ENCODE measurements at regions not wholly inside any gene's neighbourhood (a gene's known extent, or its start where the extent isn't known, plus 50 kb on each side); places are given as distances from the start of the nearest gene placed in this dataset.
"Not testable (repeated sequence)": the region's sequence is repeated elsewhere in the genome, so short reads cannot be mapped to it uniquely, and the experiment has no call there.

GRCh38 chr4:82171531-82172155 lies 202.1 kb downstream of the HNRNPD start:
- no peak for DNase-seq

- DNase-seq: no peak
These were observed 224.0 kb downstream of the HNRNPD start for GRCh38 chr4:82149750-82150149.

DNA sequence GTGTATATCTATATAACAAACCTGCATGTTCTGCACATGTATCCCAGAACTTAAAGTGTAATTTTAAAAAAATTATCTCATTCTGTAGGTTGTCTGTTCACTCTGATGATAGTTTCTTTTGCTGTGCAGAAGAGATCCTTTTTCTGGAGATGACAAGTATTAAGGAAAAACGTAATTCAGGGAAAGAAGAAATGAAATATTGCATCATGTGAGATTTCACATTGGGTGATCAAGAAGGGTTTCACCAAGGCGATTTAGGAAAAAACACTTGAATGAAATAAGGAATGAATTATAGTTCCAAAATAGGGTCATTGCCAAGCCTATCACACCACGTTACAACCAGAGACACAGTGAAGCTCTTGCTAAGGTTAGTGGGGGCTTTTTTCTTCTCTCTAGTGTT lies 227.9 kb downstream of the HNRNPD start:
- DNase-seq: no peak

- DNase-seq: no peak
These were observed 233.4 kb downstream of the HNRNPD start for GRCh38 chr4:82140422-82140821.

DNA sequence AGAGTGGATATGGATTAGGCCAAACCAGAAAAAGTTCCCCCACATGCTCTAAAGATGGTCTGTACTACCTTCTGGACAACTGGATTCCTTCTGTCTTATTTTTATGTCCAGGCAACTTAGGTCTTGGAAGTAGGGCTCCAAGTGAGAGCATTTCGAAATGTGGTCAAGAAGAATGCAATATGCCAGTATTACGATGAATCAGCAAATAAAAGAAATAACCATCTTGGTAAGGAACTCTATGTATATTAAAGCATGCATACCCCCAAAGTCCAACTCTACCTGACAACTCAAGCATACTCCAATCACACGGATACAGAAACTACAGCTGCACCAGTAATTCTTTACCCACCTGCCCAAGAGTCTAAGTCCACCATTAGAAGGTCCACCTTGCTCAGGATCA lies 234.5 kb downstream of the HNRNPD start:
- DNase-seq: no peak

GRCh38 chr4:82138374-82138773 lies 235.4 kb downstream of the HNRNPD start:
- DNase-seq: no peak

- DNase-seq: no peak
These were observed 237.5 kb downstream of the HNRNPD start for GRCh38 chr4:82136161-82136801.

DNA sequence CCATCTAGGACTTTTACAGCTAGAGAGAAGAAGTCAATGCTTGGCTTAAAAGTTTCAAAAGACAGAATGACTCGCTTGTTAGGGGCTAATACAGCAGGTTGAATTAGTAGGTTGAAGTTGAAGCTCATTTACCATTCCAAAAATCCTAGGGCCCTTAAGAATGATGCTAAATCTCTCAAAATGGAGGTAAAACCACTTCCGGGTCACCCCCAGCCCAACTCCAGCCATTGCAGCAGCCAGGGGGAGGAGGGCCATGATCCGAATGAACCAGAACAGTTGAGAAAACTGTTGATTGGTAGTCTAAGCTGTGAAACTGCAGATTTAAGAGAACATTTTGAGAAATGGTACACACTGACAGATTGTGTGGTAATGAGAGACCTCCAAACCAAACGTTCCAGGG lies 245.4 kb downstream of the HNRNPD start:
- DNase-seq: no peak

DNA sequence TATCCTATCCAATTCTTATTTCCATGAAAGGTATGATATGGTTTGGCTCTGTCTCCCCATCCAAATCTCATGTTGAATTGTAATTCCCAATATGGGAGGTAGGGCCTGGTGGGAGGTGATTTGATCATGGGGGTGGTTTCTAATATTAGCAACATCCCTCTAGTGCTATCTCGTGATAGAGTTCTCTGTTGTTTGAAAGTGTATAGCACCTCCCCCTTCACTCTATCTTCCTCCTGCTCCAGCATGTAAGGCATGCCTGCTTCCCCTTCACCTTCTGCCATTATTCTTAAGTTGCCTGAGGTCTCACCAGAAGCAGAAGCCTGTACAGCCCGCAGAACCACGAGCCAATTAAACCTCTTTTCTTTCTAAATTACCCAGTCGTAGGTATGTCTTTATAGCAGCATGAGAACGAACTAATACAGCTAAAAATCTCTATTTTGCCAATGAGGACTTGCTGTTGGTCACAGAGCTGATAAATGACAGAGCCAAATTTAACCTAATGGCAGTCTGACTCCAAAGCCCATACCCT lies 247.2 kb downstream of the HNRNPD start:
- no peak for DNase-seq

DNA sequence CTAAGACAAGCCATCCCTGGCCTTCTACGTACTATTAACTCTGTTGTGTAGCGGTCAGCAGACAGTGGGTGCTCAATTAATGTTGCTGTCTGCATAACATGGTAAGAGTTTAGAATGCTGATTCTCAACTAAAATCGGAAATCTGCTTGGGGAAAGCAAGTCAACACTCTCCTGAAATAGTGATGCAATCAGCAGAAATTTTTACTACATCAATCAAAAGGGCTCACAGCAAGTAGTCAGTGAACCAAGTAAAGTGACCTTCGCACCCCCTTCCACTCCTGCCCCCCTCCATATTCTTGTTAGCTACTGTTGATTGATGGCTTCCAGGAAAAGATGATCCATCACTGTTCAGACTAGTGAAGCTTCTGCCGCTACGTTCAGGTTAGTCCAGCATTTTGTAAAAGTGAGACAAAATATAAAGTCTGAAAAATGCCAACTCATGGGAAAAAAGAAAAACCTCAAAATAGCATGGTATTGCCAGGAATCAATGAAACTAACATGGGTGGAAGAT lies 247.9 kb downstream of the HNRNPD start:
- no peak for DNase-seq

DNA sequence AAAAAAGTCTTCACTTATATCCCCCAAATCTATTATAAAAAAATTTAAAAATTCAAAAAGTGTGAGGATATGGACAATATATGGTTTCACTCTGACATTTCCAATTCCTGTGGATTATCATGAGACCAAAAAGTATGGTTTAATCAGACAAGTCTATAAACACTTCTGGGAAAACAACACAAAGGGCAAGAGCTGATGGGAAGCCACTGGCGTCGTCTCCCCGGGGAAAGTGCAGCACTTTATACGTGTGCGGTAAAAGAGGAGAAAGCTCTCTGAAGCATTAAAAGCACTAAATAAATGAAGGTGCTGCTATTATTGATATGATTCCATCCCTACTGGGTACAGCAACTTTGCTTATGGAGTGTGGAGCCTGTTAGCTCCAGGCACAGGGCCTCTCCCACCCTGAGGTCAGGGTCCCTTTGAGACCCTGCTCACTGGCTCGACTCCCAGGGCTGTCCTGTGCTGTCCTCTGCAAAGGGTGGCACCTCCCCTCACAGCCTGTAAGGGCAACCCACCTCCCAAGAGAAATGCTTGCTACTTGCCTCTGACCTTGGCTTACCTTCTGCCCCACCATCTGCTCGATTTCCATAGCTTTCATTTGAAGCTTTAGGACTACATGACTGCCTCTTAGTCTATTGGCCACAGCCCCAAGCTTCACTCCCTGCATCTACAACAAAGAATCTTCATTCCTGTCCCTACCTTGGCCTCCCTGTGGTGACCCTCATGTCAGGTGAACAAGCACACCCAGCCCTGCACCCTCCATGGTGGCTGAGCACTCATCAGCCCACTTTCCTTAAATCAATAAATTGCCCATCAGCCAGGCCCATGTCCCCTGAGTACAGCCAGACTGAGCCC lies 248.6 kb downstream of the HNRNPD start:
- DNase-seq: no peak

DNA sequence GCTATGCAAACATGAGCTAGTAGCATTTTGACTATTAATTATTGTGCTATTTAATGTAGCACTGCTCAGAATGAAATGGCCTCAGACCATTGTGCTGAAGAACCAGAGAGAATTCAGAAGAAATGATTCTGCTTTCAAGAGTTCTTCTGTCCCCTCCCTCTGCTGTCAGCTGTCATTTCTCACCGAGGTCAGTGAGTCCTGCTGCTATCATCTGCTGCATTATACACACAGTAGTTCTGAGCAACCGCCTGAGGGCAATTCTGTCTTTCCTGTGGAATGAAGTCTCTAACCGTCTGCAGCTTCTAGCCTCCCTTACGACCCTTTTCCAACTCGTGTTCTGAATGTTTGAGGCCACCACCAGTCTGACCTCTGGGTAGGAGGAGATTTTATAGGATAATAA lies 249.4 kb downstream of the HNRNPD start:
- no peak for DNase-seq

GRCh38 chr4:82123934-82124333 lies 249.9 kb downstream of the HNRNPD start:
- DNase-seq: no peak

DNA sequence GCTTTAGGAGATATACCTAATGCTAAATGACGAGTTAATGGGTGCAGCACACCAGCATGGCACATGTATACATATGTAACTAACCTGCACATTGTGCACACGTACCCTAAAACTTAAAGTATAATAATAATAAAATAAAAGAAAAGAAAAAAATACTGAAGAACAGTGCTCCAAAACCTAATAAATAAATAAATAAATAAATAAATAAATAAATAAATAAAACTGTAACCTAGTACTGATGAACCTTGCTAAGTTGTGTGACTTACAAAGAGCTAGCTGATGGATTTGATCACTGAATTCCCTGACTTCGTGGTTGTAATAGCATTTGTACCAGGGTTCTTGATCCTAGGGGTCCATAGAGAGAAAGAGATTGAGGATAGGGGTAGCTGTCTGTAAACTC lies 258.6 kb downstream of the HNRNPD start:
- DNase-seq: not testable (repeated sequence)

DNA sequence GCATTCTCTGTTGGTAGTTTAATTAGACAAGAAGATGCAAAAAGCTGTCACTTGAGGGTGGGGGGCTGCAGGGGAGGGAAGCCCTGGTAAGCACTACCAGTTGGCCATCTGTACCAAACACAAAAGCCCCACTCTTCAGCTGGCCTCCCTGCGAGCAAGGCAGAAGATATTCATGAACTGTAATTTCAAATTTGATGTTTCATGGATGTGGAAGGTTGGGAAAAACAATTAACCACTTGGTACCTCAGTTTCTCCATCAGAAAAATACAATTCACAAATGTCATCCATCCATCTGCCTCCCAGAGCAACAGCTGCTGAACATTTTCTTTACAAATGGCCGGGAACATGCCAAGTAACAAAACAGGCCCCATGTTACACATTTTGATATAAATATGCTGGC lies 265.3 kb downstream of the HNRNPD start:
- DNase-seq: no peak

GRCh38 chr4:82104578-82104977 lies 269.2 kb downstream of the HNRNPD start:
- DNase-seq: no peak

- no peak for DNase-seq
These were observed 273.7 kb downstream of the HNRNPD start for GRCh38 chr4:82099928-82100579.

DNA sequence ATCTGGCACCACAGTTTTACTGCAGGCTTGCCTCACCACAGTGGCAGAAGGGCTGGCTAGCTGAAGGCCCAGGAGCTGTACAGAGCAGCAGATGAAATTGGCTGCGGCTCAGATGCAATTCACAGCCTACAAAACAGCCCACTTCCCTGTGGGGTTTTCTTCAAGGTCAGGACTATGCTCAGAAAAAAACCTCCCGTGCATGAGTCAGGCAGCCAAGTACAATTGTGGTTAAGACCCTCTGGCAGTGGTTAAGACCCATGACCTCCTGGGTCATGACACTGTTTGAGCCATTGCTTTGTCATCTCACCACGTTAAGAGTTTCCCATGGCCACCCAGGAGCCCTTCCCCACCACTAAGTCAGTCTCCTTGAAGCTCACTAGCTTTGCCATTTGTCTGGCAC lies 276.3 kb downstream of the HNRNPD start:
- DNase-seq: no peak

GRCh38 chr4:82090717-82091116 lies 283.1 kb downstream of the HNRNPD start:
- DNase-seq: no peak

GRCh38 chr4:82084747-82085146 lies 289.0 kb downstream of the HNRNPD start:
- no peak for DNase-seq

DNA sequence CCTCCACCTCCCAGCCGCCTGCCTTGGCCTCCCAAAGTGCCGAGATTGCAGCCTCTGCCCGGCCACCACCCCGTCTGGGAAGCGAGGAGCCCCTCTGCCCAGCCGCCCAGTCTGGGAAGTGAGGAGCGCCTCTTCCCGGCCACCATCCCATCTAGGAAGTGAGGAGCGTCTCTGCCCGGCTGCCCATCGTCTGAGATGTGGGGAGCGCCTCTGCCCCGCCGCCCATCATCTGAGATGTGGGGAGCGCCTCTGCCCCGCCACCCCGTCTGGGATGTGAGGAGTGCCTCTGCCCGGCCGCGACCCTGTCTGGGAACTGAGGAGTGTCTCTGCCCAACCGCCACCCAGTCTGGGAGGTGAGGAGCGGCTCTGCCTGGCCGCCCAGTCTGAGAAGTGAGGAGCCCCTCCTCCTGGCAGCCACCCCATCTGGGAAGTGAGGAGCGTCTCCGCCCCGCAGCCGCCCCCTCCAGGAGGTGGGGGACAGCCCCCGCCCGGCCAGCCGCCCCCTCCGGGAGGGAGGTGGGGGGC lies 296.3 kb downstream of the HNRNPD start:
- not testable (repeated sequence) for DNase-seq

GRCh38 chr4:82076809-82077208 lies 297.0 kb downstream of the HNRNPD start:
- no peak for DNase-seq

DNA sequence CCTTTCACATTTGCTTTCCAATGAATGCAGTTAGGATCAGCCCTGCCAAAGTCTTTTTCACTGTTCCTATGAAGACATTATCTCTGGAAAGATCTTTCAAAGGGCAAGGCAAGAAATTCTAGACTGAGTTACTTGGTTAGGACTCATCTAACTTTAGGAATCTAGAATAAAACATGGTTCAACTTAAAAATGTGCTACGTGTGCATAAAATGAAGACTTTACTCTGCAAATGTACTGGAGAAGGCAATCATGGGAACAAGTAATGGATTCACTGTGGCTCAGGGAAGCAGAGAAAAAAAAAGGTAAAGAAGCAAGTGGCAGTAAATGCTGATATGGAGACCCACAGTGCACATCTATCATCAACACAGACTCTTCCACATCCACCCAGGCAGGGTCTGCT lies 297.4 kb downstream of the HNRNPD start:
- no peak for DNase-seq
